GM18505 (cell line): ENCODE measurements at regions not wholly inside any gene's neighbourhood (a gene's known extent, or its start where the extent isn't known, plus 50 kb on each side); places are given as distances from the start of the nearest gene placed in this dataset.

Source experiments
- ATAC-seq: cut with Tn5 transposase; IDR thresholded peaks from one replicate; pipeline ENCODE4 v1.9.1; 2021; ENCODE audit not compliant: unreplicated experiment
- POLR2A ChIP-seq: IDR thresholded peaks from 4 replicates; pipeline ENCODE4 v1.6.1; 2011; ENCODE audit warnings: borderline replicate concordance; ENCODE audit not compliant: insufficient read depth, insufficient read length; ENCODE audit errors: extremely low read depth

DNA sequence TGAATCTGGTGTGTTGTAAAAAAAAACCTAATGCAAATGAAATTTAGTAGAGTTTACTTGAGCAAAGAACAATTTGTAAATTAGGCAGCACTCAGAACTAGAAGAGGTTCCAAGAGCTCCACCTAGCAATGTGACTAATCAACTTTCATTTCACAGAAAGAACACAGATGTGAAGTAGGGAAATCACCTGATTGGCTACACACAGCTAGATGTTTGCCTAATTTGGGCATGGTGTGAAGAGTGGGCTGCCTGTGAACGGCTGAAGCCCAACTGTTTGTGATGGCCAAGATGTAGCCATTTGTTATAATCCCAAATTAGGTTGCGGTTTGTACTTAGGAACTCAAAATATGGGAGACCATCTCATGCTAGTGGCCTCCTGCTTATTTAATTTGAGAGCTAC is 724.4 kb upstream of the SLITRK5 start:
- no peak for ATAC-seq
- no peak for TF ChIP-seq POLR2A

DNA sequence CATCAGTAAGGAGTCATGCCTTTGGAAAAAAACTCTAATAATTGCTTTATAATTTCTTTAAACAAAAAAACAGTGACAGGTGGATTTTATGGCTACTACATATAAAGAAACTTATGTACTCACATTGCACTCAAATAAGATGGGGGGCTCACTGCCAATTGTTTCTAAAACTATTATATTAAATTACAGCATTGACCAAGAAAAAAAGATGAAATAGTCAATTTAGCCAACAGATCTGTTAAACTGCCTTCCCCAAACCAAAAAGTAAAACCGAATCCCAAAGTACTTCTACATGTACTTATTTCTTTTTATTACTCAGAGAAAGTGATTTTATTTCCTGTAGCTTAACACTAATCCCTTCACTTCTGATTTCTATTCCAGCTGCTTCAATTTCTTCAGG is 716.8 kb upstream of the SLITRK5 start:
- no peak for ATAC-seq

DNA sequence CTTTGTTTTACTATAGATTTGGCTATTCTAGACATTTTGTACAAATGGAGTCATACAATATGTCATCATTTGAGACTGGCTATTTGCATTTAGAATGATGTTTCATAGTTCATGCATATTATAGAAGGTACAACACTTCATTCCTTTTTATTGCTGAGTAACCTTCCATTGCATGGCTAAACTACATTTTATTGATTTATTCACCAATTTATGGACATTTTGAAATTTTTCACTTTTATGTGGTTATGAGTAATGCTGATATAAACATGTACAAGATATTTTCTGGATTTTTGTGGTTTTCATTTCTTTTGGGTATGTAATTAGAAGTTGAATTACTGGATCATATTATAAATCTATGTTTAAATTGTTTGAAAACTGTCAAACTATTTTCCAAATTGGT is 710.3 kb upstream of the SLITRK5 start:
- ATAC-seq, result no peak
- no peak for TF ChIP-seq POLR2A

More for the DNA sequence above, 716.8 kb upstream of the SLITRK5 start:
- no peak for TF ChIP-seq POLR2A

DNA sequence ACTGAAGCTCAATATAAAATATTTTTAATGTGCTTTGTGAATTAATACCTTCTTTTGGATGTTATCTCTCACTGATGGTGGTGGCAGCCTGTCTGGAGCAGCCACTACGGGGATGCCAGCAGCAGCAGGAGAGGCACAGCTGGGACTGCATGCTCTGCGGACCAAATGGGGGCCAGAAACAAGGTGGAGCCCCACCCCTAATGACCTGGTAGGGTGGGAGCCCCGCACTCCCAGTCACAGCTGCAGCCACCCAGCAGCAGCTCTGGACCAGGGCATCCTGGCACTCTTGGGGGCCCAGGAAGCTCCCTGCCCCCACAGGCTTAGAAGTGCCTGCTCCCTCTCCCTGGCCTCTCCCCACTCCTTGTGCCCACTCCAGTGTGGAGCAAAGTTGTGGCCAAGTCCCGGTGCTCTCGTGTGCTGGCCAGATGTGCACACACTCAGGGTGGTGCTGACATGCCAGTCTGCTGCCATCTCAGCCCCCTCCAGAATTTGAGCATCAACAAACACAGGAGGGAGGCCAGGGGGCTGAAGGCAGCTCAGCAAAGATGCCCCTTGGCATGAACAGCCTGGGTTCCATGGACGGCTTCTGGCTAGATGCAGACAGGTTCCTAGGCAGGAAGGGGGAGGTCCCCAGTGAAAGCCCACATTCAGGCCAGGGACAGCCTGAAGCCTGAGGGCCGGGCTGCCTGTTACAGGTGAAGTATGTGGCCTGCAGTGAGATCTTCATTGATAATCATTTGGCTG is 696.7 kb upstream of the SLITRK5 start:
- no peak for TF ChIP-seq POLR2A
- no peak for ATAC-seq

DNA sequence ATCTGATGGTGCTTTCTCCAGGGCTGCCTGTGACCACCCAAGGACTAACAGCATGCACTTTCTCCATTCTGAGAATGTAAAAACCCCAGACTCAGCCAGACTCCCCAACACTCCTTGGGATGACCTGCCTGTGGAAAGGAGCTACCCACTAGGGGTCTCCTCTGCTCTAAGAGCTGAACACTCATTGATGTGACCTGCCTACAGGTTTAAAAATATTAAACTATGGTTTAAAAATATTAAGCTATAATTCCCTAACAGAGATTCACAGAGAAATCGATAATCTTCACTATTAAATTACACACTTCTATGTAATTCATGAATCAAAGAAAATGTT is 696.2 kb upstream of the SLITRK5 start:
- TF ChIP-seq POLR2A, result no peak
- ATAC-seq, result no peak

DNA sequence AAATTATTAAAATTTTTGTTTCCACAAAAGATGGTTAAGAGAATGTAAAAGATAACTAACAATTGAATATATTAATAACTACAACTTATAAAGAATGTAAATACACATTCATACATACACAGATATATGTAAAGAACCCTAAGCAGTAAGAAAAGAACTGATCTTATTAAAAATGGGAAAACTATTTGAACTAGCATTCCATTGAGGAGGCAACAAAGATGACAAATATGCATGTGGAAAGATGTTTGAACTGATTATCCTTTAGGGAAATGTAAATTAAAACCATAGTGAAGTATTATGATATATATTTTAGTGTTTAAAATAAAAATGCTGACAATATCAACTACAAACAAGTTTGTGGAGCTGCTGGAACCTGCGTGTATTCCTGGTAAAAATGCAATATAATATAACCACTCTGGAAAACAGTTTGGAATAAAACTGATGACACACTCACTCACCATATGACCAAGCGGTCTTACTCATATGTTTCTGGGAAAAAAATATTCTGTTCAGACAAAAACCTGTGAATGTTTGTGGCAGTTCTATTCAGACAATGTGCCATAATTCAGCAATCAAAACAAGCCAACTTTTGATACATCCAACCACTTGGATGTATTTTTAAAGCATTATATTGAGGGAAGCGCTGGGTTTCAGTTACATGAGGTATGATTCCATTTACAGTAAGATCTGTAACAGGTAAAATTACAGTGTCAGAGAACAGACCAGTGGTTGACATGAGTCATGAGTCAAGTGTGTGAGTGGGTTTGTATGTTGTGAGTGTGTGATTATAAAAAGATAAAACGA is 694.4 kb upstream of the SLITRK5 start:
- no peak for TF ChIP-seq POLR2A
- no peak for ATAC-seq

DNA sequence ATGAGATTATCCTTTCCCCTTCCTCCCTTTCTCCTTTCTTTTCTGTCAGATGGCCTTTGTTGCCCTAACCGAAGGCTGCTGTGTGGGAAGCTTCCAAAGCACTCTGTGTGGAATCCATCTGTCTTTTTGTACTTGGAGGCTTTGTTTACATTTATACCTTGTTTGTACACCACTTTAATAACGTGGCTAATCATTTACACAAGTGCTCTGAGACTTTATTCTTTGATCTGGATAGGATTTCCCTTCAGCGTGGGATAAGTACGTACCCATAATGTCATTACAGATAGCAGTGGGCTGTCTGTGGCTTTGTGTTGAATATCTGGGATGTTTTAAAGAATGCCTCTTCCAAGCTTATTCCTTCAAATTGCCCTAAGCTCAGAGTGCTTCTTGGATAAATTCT is 684.7 kb upstream of the SLITRK5 start:
- no peak for ATAC-seq
- no peak for TF ChIP-seq POLR2A

DNA sequence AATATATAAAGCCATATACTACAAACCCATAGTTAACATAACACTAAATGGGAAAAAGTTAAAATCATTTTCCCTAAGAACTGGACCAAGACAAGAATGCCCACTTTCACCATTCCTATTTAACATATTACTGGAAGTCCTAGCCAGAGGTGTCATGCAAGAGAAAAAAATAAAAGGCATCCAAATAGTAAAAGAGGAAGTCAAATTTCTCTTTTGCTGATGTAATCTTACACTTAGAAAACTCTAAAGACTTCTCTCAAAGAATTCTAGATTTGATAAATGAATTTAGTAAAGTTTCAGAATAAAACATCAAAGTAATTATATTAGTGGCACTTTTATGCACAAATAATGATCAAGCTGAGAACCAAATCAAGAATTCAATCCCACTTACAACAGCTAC is 678.9 kb upstream of the SLITRK5 start:
- no peak for TF ChIP-seq POLR2A
- ATAC-seq, result no peak

DNA sequence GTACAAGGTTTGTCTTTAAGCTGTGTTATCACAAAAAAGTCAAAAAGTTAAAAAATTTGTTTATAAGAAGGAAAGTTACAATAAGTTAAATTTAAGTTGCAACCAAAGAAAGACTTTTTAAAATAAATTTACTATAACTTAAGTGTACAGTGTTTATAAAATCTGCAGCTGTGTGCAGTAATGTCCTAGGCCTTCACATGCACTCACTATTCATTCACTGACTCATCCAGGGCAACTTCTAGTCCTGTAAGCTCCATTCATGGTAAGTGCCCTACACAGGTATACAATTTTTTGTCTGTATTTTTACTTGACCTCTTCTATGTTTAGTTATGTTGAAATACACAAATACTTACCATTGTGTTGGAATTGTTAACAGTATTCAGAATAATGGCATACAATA is 667.9 kb upstream of the SLITRK5 start:
- no peak for TF ChIP-seq POLR2A
- ATAC-seq, result no peak

DNA sequence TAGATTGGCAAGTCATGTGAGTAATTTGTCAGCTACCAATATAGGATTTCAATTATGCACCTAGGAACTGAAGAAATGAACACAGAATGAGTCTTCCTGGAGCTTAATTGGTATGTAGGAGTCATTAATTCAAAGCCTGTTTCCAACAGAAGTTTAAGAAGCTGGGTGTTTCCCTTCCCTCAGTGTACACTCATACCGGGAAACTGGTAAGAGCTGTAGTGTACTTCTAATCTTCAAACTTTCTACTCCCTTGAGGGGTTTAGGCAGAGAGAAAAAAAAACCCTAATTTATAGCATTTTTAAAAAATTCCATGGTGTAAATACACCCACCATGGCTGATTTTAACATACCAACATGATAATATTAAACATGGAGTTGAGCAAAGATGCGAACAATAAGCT is 665.7 kb upstream of the SLITRK5 start:
- no peak for ATAC-seq
- TF ChIP-seq POLR2A, result no peak

DNA sequence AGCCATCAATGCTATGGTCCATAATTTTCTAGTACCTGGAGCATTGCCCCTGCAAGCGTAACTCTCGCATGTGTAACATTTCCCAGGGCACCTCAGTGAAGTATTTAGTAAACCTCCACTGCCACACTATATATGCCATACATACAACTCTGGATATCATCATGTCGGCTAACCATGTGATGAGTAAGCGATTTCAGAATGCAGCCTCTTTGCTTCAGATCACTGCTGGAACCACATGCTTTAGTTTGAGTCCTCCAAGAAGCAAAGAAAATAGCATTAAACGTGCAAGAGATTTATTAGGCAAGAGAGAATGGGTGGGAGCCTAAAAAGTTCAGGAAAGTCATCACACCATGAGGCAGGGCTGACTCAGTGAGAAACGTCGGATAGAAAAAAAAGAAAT is 635.6 kb upstream of the SLITRK5 start:
- ATAC-seq, result no peak
- no peak for TF ChIP-seq POLR2A

DNA sequence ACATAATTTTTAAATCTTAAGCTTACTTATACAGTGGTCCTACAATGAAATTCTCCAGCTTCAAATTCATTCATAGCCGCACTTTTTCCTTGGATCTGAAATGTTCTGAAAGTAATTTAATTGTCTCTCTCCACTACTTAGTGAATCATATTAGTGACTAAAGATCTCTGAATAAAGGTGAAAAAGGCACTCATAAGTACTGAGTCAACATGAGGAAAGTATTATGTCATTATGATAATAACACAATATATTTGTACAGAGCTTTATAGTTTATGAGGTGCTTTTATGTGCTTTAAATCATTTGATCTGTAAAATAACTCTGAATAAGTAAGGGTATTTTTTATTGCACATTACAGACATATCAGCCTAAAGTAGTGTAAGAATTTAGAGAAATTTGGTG is 628.2 kb upstream of the SLITRK5 start:
- ATAC-seq, result no peak
- no peak for TF ChIP-seq POLR2A

DNA sequence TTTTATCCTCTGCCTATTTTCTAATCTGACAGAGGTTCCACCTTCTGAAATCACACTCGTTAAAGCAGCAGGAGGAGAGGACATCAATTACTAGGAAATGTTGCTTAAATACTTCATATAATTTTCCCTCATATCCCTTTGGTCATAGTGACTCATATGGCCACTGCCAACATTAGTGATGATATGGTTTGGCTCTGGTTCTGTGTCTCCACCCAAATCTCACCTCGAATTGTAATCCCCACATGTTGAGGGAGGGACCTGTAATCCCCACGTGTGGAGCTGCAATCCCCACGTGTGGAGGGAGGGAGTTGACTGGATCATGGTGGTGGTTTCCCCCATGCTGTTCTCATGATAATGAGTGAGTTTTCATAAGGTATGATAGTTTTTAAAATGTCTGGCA is 618.4 kb upstream of the SLITRK5 start:
- ATAC-seq, result no peak
- no peak for TF ChIP-seq POLR2A

DNA sequence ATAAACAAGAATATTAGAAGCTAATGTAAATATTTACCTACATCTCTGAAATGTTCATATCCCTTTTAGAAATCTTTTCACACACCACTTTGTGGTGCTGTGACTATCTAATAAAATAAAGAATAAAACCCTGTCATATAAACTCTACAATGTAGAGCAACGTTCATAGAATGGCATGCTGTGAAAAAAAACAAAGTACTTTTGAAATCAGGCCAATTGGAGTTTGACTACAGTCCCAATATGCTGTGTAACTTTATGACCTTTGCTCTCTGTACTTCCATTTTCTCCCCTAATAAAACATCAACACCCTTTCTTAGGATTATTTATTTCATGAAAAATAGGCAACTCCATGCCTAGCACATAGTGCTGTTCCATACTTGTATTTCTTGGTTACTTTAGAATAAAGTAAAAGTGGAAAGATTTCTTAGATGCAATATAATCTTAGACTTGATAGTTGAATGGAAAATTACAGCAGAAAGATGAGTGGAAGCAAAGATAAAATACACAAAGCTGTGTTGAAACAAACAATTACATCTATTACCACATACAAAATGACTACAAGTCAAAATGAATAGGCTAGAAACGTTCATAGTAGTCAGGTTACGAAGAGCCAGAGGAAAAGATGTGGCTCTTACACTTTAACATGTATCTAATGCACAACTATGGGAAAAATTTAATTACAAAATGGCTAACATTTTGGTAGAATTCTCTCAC is 613.2 kb upstream of the SLITRK5 start:
- TF ChIP-seq POLR2A, result no peak
- ATAC-seq, result no peak
